ENCODE measurements at regions not wholly inside any gene's neighbourhood (a gene's known extent, or its start where the extent isn't known, plus 50 kb on each side); places are given as distances from the start of the nearest gene placed in this dataset.

DNA sequence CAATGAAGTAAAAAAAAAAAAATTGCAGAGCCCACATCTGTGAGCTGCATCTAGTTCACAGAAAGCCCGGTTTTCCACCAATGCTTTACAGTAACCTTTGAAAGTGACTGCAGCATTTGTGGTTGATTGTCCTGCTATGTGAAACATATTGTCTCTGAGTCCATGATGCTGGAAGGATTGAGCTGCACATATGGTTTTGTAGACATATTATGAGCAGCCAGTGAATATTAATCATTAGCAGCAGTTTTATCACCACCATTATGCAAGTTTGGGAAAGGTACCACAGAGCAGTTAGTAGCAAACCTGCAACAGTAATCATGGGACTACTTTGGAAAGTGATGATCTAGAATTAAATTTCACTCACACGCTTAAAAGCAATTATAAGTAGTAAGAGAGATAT, 151.5 kb upstream of the PRICKLE1 start:
- H3K4me3 ChIP-seq (ENCODE audit: low read depth, poor library complexity, severe bottlenecking), result no peak overlapping the region
- DNase-seq (ENCODE audit: low spot score in 2 of 2), result no peak
- intact Hi-C loops (cut with DNase I; ENCODE audit: low total_unique reads), result no loop called here
- no peak for TF ChIP-seq POLR2A (IDR thresholded peaks at IDR 0.05)
- TF ChIP-seq, protein P1, sequence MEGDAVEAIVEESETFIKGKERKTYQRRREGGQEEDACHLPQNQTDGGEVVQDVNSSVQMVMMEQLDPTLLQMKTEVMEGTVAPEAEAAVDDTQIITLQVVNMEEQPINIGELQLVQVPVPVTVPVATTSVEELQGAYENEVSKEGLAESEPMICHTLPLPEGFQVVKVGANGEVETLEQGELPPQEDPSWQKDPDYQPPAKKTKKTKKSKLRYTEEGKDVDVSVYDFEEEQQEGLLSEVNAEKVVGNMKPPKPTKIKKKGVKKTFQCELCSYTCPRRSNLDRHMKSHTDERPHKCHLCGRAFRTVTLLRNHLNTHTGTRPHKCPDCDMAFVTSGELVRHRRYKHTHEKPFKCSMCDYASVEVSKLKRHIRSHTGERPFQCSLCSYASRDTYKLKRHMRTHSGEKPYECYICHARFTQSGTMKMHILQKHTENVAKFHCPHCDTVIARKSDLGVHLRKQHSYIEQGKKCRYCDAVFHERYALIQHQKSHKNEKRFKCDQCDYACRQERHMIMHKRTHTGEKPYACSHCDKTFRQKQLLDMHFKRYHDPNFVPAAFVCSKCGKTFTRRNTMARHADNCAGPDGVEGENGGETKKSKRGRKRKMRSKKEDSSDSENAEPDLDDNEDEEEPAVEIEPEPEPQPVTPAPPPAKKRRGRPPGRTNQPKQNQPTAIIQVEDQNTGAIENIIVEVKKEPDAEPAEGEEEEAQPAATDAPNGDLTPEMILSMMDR (IDR thresholded peaks at IDR 0.05), result no peak
- 89% methylated on average over 2 of the region's 2 CpGs for WGBS, 2 donors

DNA sequence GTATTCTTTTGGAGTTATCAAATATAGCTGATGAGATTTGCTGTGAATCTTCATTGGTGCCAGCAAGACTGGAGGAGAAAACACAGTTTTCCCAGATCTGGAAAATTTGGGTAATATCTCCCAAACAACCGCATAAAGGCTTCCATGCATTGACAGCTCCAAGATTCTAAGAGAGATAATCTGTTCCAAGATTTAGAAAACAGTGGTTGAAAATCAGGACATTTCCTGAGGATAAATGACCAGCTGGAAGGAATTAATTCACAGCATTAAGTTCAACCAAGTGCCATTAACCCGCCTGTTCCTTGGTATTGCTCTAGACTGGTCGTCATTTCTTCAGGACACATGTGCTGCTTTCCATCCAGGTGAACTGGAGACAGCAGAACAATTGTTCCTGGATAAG, 147.9 kb upstream of the PRICKLE1 start:
- WGBS, 2 donors, result 56 to 69% methylated on average over 3 of the region's 3 CpGs
- DNase-seq (ENCODE audit: low spot score in 2 of 2), result no peak
- intact Hi-C loops (cut with DNase I; ENCODE audit: low total_unique reads), result no loop called here
- H3K4me3 ChIP-seq (ENCODE audit: low read depth, poor library complexity, severe bottlenecking), result no peak overlapping the region
- TF ChIP-seq, protein P1 (IDR thresholded peaks at IDR 0.05), result no peak
- TF ChIP-seq POLR2A (IDR thresholded peaks at IDR 0.05), result no peak

DNA sequence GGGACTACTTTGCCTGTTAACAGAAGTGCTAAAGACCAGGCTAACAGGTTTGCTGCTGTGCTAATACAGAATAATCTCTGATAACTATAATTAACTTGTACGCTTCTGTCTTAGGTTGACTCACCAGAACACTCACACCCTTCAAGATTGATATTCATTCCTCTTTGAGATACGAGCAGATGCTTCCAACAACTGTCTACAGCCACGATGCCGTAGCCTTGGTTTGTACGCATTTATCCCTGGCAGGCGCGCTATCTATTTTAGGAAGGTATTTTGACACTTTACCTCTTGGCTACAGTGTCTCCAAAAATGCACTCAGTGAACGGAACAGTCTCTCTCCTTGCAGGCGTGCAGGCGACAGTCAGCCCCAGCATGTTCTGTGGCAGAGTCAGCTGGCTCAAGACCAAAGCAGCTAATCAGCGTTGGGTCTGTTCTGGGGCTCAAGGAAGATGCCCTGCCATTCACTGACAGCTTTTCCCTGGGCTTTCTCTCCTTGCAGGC, 146.4 kb upstream of the PRICKLE1 start:
- H3K4me3 ChIP-seq (ENCODE audit: low read depth, poor library complexity, severe bottlenecking), result no peak overlapping the region
- peak in 1 of 2 donors; percentile 37 for DNase-seq (ENCODE audit: low spot score in 2 of 2)
- TF ChIP-seq, protein P1 (IDR thresholded peaks at IDR 0.05), result no peak
- no peak for TF ChIP-seq POLR2A (IDR thresholded peaks at IDR 0.05)
- intact Hi-C loops (cut with DNase I; ENCODE audit: low total_unique reads), result no loop called here
- WGBS, 2 donors, result 45 to 47% methylated on average over 11 of the region's 11 CpGs

DNA sequence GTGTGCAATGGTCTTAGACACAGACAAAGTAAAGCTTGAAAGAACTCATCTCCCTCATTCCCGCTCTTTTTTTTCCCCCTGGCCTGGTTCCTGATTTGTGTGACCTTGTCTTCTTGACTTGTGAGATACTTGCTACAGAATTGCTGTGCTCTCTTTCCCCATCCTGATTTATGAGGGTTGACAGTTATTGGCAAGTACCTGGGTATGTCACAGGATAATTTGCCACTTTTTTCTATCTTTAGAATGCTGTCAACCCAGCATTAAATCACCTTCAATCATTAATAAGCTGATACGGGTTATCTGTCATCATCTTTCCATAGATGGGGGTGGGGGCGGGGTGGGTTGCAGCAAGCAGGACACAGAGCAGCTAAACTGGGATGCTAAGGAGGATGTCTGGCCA, 144.4 kb upstream of the PRICKLE1 start:
- intact Hi-C loops (cut with DNase I; ENCODE audit: low total_unique reads), result no loop called here
- no peak for DNase-seq (ENCODE audit: low spot score in 2 of 2)
- no peak for TF ChIP-seq POLR2A (IDR thresholded peaks at IDR 0.05)
- TF ChIP-seq, protein P1 (IDR thresholded peaks at IDR 0.05), result no peak
- no peak overlapping the region for H3K4me3 ChIP-seq (ENCODE audit: low read depth, poor library complexity, severe bottlenecking)
- 59 to 64% methylated on average over 3 of the region's 3 CpGs for WGBS, 2 donors

DNA sequence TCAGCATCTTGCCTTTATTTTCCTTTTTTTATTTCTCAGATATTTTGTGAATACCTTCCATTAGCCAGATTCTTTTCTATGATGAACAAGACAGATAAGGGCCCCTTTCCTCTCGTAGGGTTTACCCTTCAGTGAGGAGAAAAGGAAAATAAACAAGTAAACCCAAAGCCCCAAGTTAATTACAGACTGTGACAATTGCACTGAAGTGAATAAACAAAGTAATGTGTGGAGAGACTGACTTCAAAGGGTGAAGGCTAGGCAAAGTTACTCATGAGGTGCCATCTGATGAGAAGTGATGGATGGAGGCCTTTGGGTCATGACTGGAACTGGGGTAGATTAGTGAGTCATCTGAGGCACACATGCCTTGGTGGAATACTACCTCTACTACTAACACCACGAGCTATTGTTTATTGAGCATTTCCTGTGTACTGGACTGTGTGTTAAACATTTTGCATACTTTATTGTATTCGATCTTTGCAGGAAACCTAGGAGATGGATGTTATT, 143.4 kb upstream of the PRICKLE1 start:
- 75 to 84% methylated on average over 3 of the region's 3 CpGs for WGBS, 2 donors
- TF ChIP-seq, protein P1 (IDR thresholded peaks at IDR 0.05), result no peak
- no peak for TF ChIP-seq POLR2A (IDR thresholded peaks at IDR 0.05)
- H3K4me3 ChIP-seq (ENCODE audit: low read depth, poor library complexity, severe bottlenecking), result no peak overlapping the region
- DNase-seq (ENCODE audit: low spot score in 2 of 2), result no peak
- intact Hi-C loops (cut with DNase I; ENCODE audit: low total_unique reads), result no loop called here

DNA sequence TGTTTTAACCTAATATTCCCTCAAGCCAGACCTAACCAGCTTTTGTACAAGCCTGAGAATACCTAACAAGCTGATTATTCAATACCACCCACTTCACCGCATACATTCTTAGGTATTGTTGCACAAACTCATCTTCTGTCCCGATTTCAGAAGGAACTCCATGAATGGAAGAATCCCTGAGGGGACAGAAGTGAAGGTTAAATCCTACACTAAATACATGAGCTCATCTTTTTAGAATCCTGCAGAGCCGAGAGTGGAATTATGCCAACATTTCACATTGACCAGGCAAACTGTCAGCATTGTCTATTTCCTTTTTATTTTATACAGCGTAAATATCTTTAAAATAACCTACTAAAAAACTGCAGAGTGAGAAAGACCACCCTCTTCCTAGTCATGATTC, 140.7 kb upstream of the PRICKLE1 start:
- TF ChIP-seq, protein P1 (IDR thresholded peaks at IDR 0.05), result no peak
- no peak for TF ChIP-seq POLR2A (IDR thresholded peaks at IDR 0.05)
- no peak for DNase-seq (ENCODE audit: low spot score in 2 of 2)
- intact Hi-C loops (cut with DNase I; ENCODE audit: low total_unique reads), result no loop called here
- 48 to 51% methylated on average over 4 of the region's 4 CpGs for WGBS, 2 donors
- H3K4me3 ChIP-seq (ENCODE audit: low read depth, poor library complexity, severe bottlenecking), result no peak overlapping the region
